GM12873 (cell line): ENCODE measurements at regions not wholly inside any gene's neighbourhood (a gene's known extent, or its start where the extent isn't known, plus 50 kb on each side); places are given as distances from the start of the nearest gene placed in this dataset.

Experiments used
- CTCF ChIP-seq: IDR thresholded peaks from 2 replicates; pipeline ENCODE4 v1.5.1; 2012; ENCODE audit warnings: low read depth, mild to moderate bottlenecking, moderate library complexity, low read length, control low read depth; ENCODE audit not compliant: insufficient read depth; ENCODE audit errors: missing control alignments

- no peak for TF ChIP-seq CTCF
Observed at GRCh38 chr16:85302018-85302847, 190.0 kb upstream of the CIBAR2 start.

- TF ChIP-seq CTCF: no peak
Observed at GRCh38 chr16:85302848-85303353, 190.6 kb upstream of the CIBAR2 start.

- TF ChIP-seq CTCF: peak; percentile 96
Observed at GRCh38 chr16:85303354-85303883, 191.1 kb upstream of the CIBAR2 start.

- no peak for TF ChIP-seq CTCF
Observed at GRCh38 chr16:85304337-85304736, 192.1 kb upstream of the CIBAR2 start.

- TF ChIP-seq CTCF: no peak
Observed at GRCh38 chr16:85306071-85306792, 194.0 kb upstream of the CIBAR2 start.

GRCh38 chr16:85306793-85307551, 194.7 kb upstream of the CIBAR2 start:
- no peak for TF ChIP-seq CTCF
